ENCODE measurements at regions not wholly inside any gene's neighbourhood (a gene's known extent, or its start where the extent isn't known, plus 50 kb on each side); places are given as distances from the start of the nearest gene placed in this dataset.
"Not testable (repeated sequence)": the region's sequence is repeated elsewhere in the genome, so short reads cannot be mapped to it uniquely, and the experiment has no call there.

DNA sequence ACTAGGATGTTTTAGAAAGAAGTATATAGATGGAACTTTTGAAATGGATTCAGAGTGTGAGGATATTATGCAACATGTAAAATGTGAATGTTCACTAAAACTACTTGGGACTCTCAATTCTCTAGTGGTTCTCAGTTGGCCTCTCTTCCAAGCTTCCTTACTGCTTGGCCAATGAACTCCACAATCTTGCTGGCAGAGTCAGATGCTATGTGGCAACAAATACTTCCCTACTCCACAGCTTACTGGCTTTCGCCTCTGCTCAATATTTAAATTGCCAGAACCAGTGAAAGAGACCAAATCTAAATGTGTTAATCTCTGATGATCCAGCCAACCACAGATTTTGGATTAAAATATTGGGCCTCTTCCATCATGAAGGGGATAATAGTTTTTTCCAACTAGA, 138.4 kb downstream of the HTR1B start:
- DNase-seq (ENCODE audit: low spot score): no peak

DNA sequence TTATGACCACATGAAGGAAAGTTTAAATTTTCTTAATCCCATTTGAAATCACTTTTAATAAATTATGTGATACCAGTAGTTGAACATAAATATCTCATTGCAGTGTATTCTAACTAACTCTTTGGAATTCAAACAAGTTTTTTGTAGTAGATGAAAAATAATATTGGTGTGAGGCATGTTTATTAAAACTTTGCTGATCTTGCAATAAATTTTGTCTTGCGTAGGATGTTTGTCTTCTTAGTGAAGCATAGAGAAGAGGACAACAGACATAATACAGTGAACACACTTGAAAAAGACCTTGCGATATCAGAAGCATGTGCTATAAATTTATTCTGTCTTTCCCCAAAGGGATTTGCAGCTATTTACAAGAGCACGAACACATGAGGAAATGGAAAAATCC, 140.7 kb downstream of the HTR1B start:
- no peak for DNase-seq (ENCODE audit: low spot score)

GRCh38 chr6:77318256-77318655, 145.0 kb downstream of the HTR1B start:
- DNase-seq (ENCODE audit: low spot score): no peak

- no peak for DNase-seq (ENCODE audit: low spot score)
These were observed 149.7 kb downstream of the HTR1B start for GRCh38 chr6:77313595-77313994.

GRCh38 chr6:77299931-77300330, 163.4 kb downstream of the HTR1B start:
- no peak for DNase-seq (ENCODE audit: low spot score)

- DNase-seq (ENCODE audit: low spot score): no peak
These were observed 165.0 kb downstream of the HTR1B start for GRCh38 chr6:77298283-77298682.

DNA sequence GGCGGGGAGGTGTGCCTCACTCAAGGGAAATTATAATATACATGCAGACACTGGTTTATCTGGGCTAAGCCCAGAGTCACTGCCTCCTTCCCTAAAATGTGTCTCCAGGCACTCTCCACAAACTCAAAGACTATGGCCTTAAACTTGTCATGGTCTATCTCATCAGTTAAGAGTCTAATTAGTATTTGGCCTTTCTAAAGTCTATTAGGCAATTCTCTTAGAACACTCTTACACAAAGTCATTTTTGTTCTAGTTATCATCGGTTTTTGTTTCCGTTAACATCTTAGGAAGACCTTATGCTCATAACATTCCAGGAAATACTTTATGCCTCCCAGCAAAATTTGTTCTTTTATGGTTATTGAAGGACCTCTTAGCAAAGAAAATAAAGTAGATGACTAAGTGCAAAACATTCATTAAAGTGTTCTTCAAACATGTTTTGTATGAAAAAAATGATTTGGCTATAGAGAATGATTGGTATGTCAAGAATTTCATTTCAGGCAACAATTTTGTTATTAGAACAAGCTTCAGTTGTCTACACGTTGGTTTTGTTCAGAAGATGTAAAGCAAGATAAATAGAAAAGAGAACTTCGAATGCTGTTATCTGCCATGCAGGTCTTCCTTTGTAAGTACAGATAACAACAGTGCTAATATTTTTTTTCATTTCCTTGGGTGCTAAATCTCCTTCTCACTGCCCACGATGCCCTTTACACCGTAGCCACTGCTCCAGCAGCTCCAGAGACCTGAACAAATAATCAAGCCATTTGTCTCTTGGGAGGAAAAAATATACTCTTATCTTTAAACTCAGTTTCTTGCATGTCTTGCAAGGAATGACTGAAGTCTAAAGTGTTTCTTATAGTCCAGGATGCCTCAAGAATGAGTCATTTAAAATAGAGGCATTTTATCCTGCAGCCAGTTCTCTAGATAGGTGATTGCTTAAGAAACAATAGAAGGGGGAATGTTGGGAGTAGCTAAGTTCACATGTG, 170.4 kb downstream of the HTR1B start:
- no peak for DNase-seq (ENCODE audit: low spot score)

GRCh38 chr6:77290798-77291197, 172.5 kb downstream of the HTR1B start:
- DNase-seq (ENCODE audit: low spot score): no peak

GRCh38 chr6:77286541-77286940, 176.8 kb downstream of the HTR1B start:
- no peak for DNase-seq (ENCODE audit: low spot score)

GRCh38 chr6:77273929-77274328, 189.4 kb downstream of the HTR1B start:
- no peak for DNase-seq (ENCODE audit: low spot score)

DNA sequence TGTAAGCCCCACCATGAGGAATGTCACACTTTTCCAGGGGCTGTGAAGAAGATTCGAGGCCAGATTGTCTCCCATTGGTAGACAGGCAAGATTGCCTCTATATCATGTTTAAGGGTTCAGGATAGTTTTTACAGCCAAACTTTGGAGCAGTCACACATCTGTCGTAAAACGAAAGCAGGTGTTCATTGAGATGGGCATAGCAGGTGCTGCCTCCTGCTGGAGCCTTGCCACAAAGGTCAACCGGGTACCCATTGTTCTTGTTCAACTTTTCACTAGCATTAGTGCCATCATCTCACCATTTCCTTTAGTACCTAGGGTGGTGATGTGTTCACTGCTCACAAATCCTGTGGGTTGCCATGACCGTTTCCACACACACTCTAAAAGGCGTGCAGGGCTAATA, 198.3 kb downstream of the HTR1B start:
- no peak for DNase-seq (ENCODE audit: low spot score)

GRCh38 chr6:77263003-77263402, 200.3 kb downstream of the HTR1B start:
- no peak for DNase-seq (ENCODE audit: low spot score)

DNA sequence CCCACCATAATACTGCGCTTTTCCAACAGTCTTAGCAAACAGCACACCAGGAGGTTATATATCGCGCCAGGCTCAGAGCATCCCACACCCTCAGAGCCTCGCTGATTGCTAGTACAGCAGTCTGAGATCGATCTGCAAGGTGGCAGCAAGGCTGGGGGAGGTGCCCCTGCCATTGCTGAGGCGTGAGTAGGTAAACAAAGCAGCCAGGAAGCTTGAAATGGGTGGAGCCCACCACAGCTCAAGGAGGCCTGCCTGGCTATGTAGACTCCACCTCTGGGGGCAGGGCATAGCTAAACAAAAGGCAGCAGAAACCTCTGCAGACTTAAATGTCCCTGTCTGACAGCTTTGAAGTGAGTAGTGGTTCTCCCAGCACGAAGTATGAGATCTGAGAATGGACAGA, 211.5 kb downstream of the HTR1B start:
- DNase-seq (ENCODE audit: low spot score): not testable (repeated sequence)

- DNase-seq (ENCODE audit: low spot score): no peak
These were observed 213.7 kb downstream of the HTR1B start for GRCh38 chr6:77249560-77249959.

GRCh38 chr6:77245026-77245425, 218.3 kb downstream of the HTR1B start:
- no peak for DNase-seq (ENCODE audit: low spot score)

DNA sequence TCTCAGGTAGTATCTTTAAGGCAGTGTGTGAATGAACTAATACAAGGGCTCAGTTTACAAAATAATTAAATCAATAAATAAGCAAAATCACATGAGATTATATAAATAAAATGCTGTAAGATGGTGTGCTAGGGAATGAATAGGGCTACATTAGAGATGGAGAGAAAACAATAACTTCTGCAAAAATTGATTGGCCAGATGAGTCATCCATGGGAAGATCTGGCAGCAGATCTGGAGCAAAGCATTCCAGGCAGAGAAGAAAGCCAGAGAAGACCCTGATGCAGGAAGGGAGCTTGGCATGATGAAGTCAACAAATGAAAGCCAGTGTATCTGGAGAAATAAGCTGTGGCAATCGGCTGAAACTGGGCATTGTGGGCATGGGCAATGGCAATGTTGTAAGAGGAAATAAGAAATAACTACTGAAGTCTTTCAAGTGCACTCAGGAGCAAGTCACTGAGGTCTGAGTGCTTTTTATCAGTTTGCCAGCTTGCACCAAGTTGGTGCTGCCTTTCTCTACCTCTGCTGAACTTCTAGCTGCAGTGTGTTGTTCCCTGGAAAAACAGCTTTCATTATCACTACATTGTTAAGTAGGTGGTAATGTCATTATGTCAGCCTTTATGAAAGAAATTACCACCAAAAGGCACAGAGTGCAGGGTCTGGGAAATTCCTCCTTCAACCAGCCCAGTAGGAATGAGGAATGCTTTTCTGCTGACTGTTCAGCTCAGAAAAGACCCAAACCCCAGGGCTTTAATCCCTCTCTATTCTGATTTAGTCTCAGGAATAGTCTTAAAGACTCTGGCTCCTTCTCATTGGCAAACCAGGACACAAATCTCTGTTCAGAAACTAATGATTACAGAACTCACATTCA, 231.6 kb downstream of the HTR1B start:
- no peak for DNase-seq (ENCODE audit: low spot score)

DNA sequence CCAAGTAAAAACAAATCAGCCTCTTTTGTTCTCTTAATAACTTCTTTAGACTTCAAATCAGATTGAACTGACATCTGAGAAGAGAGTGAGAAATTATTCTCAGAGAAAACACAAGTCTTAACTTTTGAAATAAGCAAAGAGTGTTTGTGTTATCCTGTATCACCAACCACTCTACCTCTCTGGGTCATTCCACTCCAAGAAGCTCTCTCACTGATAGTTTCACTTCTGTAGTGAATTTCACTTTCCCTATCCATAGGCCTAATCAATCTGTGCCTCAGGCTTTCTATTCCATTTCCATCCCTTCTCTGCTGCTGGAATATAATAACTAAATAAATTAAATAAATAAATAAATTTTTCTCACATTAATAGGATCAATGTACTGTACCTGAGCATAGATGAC, 235.0 kb downstream of the HTR1B start:
- DNase-seq (ENCODE audit: low spot score): no peak

GRCh38 chr6:77217896-77218295, 245.4 kb downstream of the HTR1B start:
- DNase-seq (ENCODE audit: low spot score): no peak

DNA sequence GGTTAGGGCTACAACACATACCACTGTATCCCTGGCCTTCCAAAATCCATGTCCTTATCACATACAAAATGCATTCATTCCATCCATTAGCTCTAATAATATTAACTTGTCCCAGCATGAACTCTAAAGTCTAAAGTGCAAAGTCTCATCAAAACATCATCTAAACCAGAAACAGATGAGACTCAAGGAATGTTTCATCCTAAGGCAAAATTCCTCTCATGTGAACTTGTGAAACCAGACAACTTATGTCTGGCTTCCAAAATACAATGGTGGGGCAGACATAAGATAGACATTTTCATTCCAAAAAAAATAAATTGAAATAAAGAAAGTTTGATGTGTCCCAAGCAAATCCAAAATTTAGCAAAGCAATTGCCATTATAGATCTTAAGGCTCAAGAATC, 257.4 kb downstream of the HTR1B start:
- DNase-seq (ENCODE audit: low spot score): no peak

- no peak for DNase-seq (ENCODE audit: low spot score)
These were observed 258.7 kb downstream of the HTR1B start for GRCh38 chr6:77204555-77204954.

- DNase-seq (ENCODE audit: low spot score): no peak
These were observed 279.8 kb downstream of the HTR1B start for GRCh38 chr6:77183447-77183846.

DNA sequence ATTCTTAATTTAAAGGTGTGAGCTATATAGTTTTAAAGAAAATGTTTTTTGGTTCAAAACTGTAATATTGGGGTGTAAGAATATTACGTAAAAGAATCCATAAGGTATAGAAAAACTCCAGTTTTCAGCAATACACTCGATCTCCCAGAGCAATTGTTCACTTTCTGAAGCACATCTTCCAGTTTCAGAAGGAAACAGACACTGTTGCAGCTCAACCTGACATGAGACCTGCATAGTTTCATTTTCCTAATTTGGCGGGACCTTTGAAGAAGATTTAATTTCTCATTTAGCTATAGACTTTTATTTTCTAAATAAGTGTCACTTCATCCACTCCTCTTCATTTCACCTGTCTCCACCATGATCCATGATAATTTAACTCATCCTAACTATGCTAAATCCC, 281.5 kb downstream of the HTR1B start:
- no peak for DNase-seq (ENCODE audit: low spot score)

DNA sequence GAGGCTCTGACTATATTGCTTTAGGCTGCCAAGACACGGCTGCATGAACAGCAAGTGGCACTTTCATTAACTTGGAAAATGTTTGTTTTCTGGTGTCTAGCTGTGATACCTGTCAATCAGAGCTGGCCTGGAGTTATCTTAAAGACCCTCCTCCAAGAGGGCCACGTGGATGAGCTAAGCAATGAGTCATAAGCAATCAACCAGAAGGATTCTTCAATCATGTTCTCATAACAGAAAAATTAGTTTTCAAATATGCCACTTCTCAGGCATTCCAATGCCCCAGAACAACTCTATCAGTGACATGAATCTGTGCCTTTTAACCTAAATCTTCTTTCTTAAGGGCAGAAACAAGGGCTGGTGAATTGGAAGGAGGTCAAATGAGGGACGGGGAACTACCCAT, 283.0 kb downstream of the HTR1B start:
- DNase-seq (ENCODE audit: low spot score): no peak
